ENCODE measurements at regions not wholly inside any gene's neighbourhood (a gene's known extent, or its start where the extent isn't known, plus 50 kb on each side); places are given as distances from the start of the nearest gene placed in this dataset.

GRCh38 chr12:94789510-94790225 lies 139.3 kb upstream of the TMCC3 start:
- ATAC-seq (no peak), DNase-seq (no peak)
- Histone ChIP-seq H3K36me3 (no peaks in the 10 kb centered on the region), H3K9me3 (no peaks in the 10 kb centered on the region), H3K4me1 (no peaks in the 10 kb centered on the region), H3K27me3 (no peaks in the 10 kb centered on the region), H3K27ac (no peak overlapping the region), H3K4me3 (no peak overlapping the region)
- WGBS (ENCODE audit: insufficient coverage, low coverage, low lambda C conversion rate, missing lambda C conversion rate), result 45% methylated on average over 2 of the region's 3 CpGs
- TF ChIP-seq CTCF (IDR thresholded peaks at IDR 0.05) (no peak), POLR2A (IDR thresholded peaks at IDR 0.05) (no peak)
- intact Hi-C loops (cut with DNase I), result no loop called here

GRCh38 chr12:94788298-94788697 lies 137.9 kb upstream of the TMCC3 start:
- no peak for TF ChIP-seq CTCF (IDR thresholded peaks at IDR 0.05)
- ATAC-seq (no peak), DNase-seq (no peak)
- no peak overlapping the region for H3K27ac ChIP-seq
- intact Hi-C loops (cut with DNase I), result no loop called here
- 35% methylated on average over 2 of the region's 2 CpGs for WGBS (ENCODE audit: insufficient coverage, low coverage, low lambda C conversion rate, missing lambda C conversion rate)
- H3K4me3 ChIP-seq, result no peak overlapping the region
- H3K4me1 ChIP-seq, result peaks cover 0 to 5% (median 0%) of the 10 kb centered on the region in 4 donors
- no peaks in the 10 kb centered on the region for H3K27me3 ChIP-seq
- no peaks in the 10 kb centered on the region for H3K36me3 ChIP-seq
- H3K9me3 ChIP-seq, result no peaks in the 10 kb centered on the region

- H3K4me1 ChIP-seq, result peaks cover 0 to 5% (median 0%) of the 10 kb centered on the region in 4 donors
- H3K27ac ChIP-seq, result no peak overlapping the region
- H3K4me3 ChIP-seq, result no peak overlapping the region
- 80% methylated on average over 6 of the region's 6 CpGs for WGBS (ENCODE audit: insufficient coverage, low coverage, low lambda C conversion rate, missing lambda C conversion rate)
- ATAC-seq (no peak), DNase-seq (no peak)
- H3K9me3 ChIP-seq, result no peaks in the 10 kb centered on the region
- intact Hi-C loops (cut with DNase I), result no loop called here
- no peak for TF ChIP-seq POLR2A (IDR thresholded peaks at IDR 0.05)
- no peak for TF ChIP-seq CTCF (IDR thresholded peaks at IDR 0.05)
- no peaks in the 10 kb centered on the region for H3K36me3 ChIP-seq
- H3K27me3 ChIP-seq, result no peaks in the 10 kb centered on the region
These were observed 136.5 kb upstream of the TMCC3 start for GRCh38 chr12:94786906-94787305.

- no peaks in the 10 kb centered on the region for H3K9me3 ChIP-seq
- no peak overlapping the region for H3K4me3 ChIP-seq
- ATAC-seq (no peak), DNase-seq (no peak)
- H3K27ac ChIP-seq, result no peak overlapping the region
- H3K4me1 ChIP-seq, result peaks cover 0 to 5% (median 0%) of the 10 kb centered on the region in 4 donors
- H3K36me3 ChIP-seq, result no peaks in the 10 kb centered on the region
- WGBS (ENCODE audit: insufficient coverage, low coverage, low lambda C conversion rate, missing lambda C conversion rate), result 43% methylated on average over 1 of the region's 1 CpG
- no peaks in the 10 kb centered on the region for H3K27me3 ChIP-seq
- intact Hi-C loops (cut with DNase I), result no loop called here
- TF ChIP-seq POLR2A (IDR thresholded peaks at IDR 0.05) (no peak), CTCF (IDR thresholded peaks at IDR 0.05) (no peak)
These were observed 133.5 kb upstream of the TMCC3 start for GRCh38 chr12:94783862-94784261.
